Neural progenitor cell (in vitro differentiated cells): ENCODE measurements at regions not wholly inside any gene's neighbourhood (a gene's known extent, or its start where the extent isn't known, plus 50 kb on each side); places are given as distances from the start of the nearest gene placed in this dataset.

Source experiments
- DNase-seq: peaks from one replicate; pipeline ENCODE4 v3.0.0-alpha.2; 2016; ENCODE audit warnings: low spot score
- H2AFZ ChIP-seq: fragments of 200-600 bp; sonication (generic); replicated peaks from 2 replicates; pipeline ENCODE4 v1.6.1; 2016; ENCODE audit warnings: antibody characterized with exemption
- H3F3A ChIP-seq: fragments of 200-600 bp; sonication (generic); 2 replicates; pipeline ENCODE4 v1.6.1; 2016; ENCODE audit warnings: antibody characterized with exemption, low read depth
- H3K27ac ChIP-seq: fragments of 200-600 bp; sonication (generic); 2 replicates; pipeline ENCODE4 v1.5.1; 2016; ENCODE audit warnings: mild to moderate bottlenecking
- H3K27me3 ChIP-seq: fragments of 200-600 bp; sonication (generic); 2 replicates; pipeline ENCODE4 v1.6.1; 2016; ENCODE audit warnings: mild to moderate bottlenecking, moderate library complexity
- H3K36me3 ChIP-seq: fragments of 200-600 bp; sonication (generic); 2 replicates; pipeline ENCODE4 v1.5.1; 2016
- H3K4me1 ChIP-seq: fragments of 200-600 bp; sonication (generic); 2 replicates; pipeline ENCODE4 v1.6.1; 2016; ENCODE audit warnings: mixed run types
- H3K4me2 ChIP-seq: fragments of 200-600 bp; sonication (generic); 2 replicates; pipeline ENCODE4 v1.6.1; 2016
- H3K4me3 ChIP-seq: fragments of 200-600 bp; sonication (generic); 2 replicates; pipeline ENCODE4 v1.5.1; 2016
- H3K79me2 ChIP-seq: fragments of 200-600 bp; sonication (generic); 2 replicates; pipeline ENCODE4 v1.6.1; 2016; ENCODE audit warnings: low read depth
- H3K9ac ChIP-seq: fragments of 200-600 bp; sonication (generic); 2 replicates; pipeline ENCODE4 v1.6.1; 2016
- H3K9me3 ChIP-seq: fragments of 200-600 bp; sonication (generic); 2 replicates; pipeline ENCODE4 v1.5.1; 2016; ENCODE audit warnings: low read depth
- H4K20me1 ChIP-seq: fragments of 200-600 bp; sonication (generic); 2 replicates; pipeline ENCODE4 v1.6.1; 2016; ENCODE audit warnings: low read depth
- H3K27ac Mint-ChIP-seq: 3 replicates; pipeline ENCODE4 v1.8.0; 2021; ENCODE audit warnings: mixed read lengths
- H3K27me3 Mint-ChIP-seq: 2 replicates; pipeline ENCODE4 v1.8.0; 2022; ENCODE audit warnings: low read depth, mild to moderate bottlenecking, inconsistent platforms, moderate library complexity, mixed read lengths; ENCODE audit not compliant: insufficient read depth
- H3K36me3 Mint-ChIP-seq: 3 replicates; pipeline ENCODE4 v1.8.0; 2021; ENCODE audit warnings: mixed read lengths
- H3K4me1 Mint-ChIP-seq: 3 replicates; pipeline ENCODE4 v1.8.0; 2021; ENCODE audit warnings: mixed read lengths
- H3K4me3 Mint-ChIP-seq: 3 replicates; pipeline ENCODE4 v1.8.0; 2021; ENCODE audit warnings: mild to moderate bottlenecking, moderate library complexity, mixed read lengths
- H3K9me3 Mint-ChIP-seq: 3 replicates; pipeline ENCODE4 v1.8.0; 2020; ENCODE audit warnings: mixed read lengths
- CTCF ChIP-seq: fragments of 200-600 bp; sonication (generic); IDR thresholded peaks from 2 replicates; pipeline ENCODE4 v1.5.1; 2017; ENCODE audit warnings: antibody characterized with exemption, mild to moderate bottlenecking
- EZH2 ChIP-seq: fragments of 200-600 bp; sonication (generic); IDR thresholded peaks from 2 replicates; pipeline ENCODE4 v1.6.1; 2017; ENCODE audit warnings: antibody characterized with exemption, mild to moderate bottlenecking, moderate library complexity
- EZH2phosphoT487 ChIP-seq: fragments of 200-600 bp; sonication (generic); IDR thresholded peaks from 2 replicates; pipeline ENCODE4 v1.6.1; 2017; ENCODE audit warnings: antibody characterized with exemption

- no peaks in the 10 kb centered on the region for H3K4me1 Mint-ChIP-seq
- TF ChIP-seq CTCF (no peak), EZH2 (no peak), EZH2phosphoT487 (no peak)
- no peaks in the 10 kb centered on the region for H3K9me3 ChIP-seq
These were observed 96.6 kb upstream of the CLSTN2 start for GRCh38 chr3:139838269-139838957.

GRCh38 chr3:139836698-139837464, 98.1 kb upstream of the CLSTN2 start:
- Histone ChIP-seq H3K27me3 (no peaks in the 10 kb centered on the region), H3K27ac (no peak overlapping the region), H2AFZ (no peak overlapping the region), H3K36me3 (no peaks in the 10 kb centered on the region), H3K9me3 (no peaks in the 10 kb centered on the region), H4K20me1 (no peaks in the 10 kb centered on the region), H3K4me2 (no peak overlapping the region), H3F3A (no peaks in the 10 kb centered on the region), H3K9ac (no peak overlapping the region), H3K79me2 (no peaks in the 10 kb centered on the region), H3K4me1 (peaks cover 10% of the 10 kb centered on the region), H3K4me3 (no peak overlapping the region)
- H3K27ac Mint-ChIP-seq: no peak overlapping the region
- no peak for DNase-seq
- H3K27me3 Mint-ChIP-seq: peaks cover 10% of the 10 kb centered on the region
- TF ChIP-seq CTCF (no peak), EZH2 (no peak), EZH2phosphoT487 (no peak)
- H3K36me3 Mint-ChIP-seq: no peaks in the 10 kb centered on the region
- H3K9me3 Mint-ChIP-seq: no peaks in the 10 kb centered on the region
- H3K4me1 Mint-ChIP-seq: no peaks in the 10 kb centered on the region
- H3K4me3 Mint-ChIP-seq: no peak overlapping the region

More at GRCh38 chr3:139838269-139838957, 96.6 kb upstream of the CLSTN2 start:
- no peaks in the 10 kb centered on the region for H3K79me2 ChIP-seq
- H3K27ac ChIP-seq: no peak overlapping the region
- H3K36me3 ChIP-seq: no peaks in the 10 kb centered on the region
- H4K20me1 ChIP-seq: no peaks in the 10 kb centered on the region
- Mint-ChIP-seq H3K27me3 (peaks cover 5% of the 10 kb centered on the region), H3K9me3 (peaks cover 2% of the 10 kb centered on the region), H3K36me3 (no peaks in the 10 kb centered on the region), H3K27ac (no peak overlapping the region), H3K4me3 (no peak overlapping the region)
- peak; percentile 3 for DNase-seq
- H3K4me3 ChIP-seq: no peak overlapping the region
- H3K4me1 ChIP-seq: peaks cover 10% of the 10 kb centered on the region
- no peak overlapping the region for H3K4me2 ChIP-seq
- H3F3A ChIP-seq: no peaks in the 10 kb centered on the region
- H3K27me3 ChIP-seq: no peaks in the 10 kb centered on the region
- H3K9ac ChIP-seq: no peak overlapping the region
- H2AFZ ChIP-seq: peak overlapping the region; percentile 3

DNA sequence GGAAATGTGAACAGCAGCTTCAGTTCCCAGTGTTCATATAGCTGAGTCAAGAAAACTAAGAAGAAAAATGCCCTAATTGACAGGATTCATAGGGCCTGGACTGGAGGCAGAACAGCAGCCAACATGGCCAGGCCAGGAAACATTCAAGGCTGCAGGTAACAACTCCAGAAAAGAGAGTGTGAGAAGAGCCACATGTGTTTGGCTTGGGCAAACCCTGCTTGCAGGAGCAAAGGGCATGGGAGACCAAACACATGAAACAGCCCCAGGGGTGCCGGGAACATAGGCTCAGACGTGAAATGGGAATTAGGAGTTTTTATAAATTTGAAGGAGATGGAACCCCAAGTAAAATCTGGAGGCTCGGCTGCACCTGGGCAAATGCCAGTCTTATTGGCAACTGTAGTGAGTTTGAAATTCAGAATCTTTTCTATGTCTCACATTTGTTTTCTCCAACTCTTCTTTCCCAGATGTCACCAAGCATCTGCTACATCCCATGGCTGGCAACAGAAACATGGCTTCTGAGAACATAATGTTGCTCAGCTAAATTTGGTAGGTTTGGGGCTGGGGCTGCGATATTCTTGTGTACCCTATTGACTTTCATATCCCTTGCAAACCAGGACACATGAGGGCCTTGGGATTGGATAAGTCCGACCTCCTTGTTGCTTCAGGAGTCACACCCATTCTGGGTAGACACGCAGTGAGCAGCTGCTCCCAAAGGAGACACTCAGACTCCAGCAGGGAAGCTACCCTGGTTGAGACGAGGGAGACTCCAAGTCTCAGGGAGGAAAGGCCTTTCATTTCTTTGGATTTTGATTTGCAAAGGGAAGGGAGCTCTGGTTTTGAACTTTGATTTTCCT, 98.9 kb upstream of the CLSTN2 start:
- Histone ChIP-seq H3K4me2 (no peak overlapping the region), H3K4me3 (no peak overlapping the region), H3F3A (no peaks in the 10 kb centered on the region), H3K79me2 (no peaks in the 10 kb centered on the region), H2AFZ (no peak overlapping the region), H3K9ac (no peak overlapping the region), H3K27ac (no peak overlapping the region), H3K9me3 (no peaks in the 10 kb centered on the region), H4K20me1 (no peaks in the 10 kb centered on the region), H3K36me3 (no peaks in the 10 kb centered on the region), H3K27me3 (no peaks in the 10 kb centered on the region), H3K4me1 (peaks cover 10% of the 10 kb centered on the region)
- H3K27me3 Mint-ChIP-seq: peaks cover 10% of the 10 kb centered on the region
- no peak overlapping the region for H3K27ac Mint-ChIP-seq
- peaks cover 5% of the 10 kb centered on the region for H3K4me1 Mint-ChIP-seq
- H3K36me3 Mint-ChIP-seq: no peaks in the 10 kb centered on the region
- no peak for TF ChIP-seq EZH2phosphoT487
- TF ChIP-seq EZH2: no peak
- H3K9me3 Mint-ChIP-seq: no peaks in the 10 kb centered on the region
- no peak overlapping the region for H3K4me3 Mint-ChIP-seq
- DNase-seq: no peak
